Uterus (tissue), 2 donors: ENCODE measurements at regions not wholly inside any gene's neighbourhood (a gene's known extent, or its start where the extent isn't known, plus 50 kb on each side); places are given as distances from the start of the nearest gene placed in this dataset.

Experiments used
- CTCF ChIP-seq, 4 experiments: fragments of 200-600 bp in 2 of 4; fragments of 450-650 bp in 2 of 4; sonication (generic) in 2 of 4; IDR thresholded peaks; one replicate each; pipeline ENCODE4 v1.5.1; 2016 to 2019; ENCODE audit warnings: antibody characterized with exemption in 4 of 4, mild to moderate bottlenecking in 2 of 4, moderate library complexity in 1 of 4
- POLR2A ChIP-seq, 2 donors: fragments of 450-650 bp; IDR thresholded peaks; one replicate each; pipeline ENCODE4 v1.6.1; 2016; ENCODE audit warnings: antibody characterized with exemption in 2 of 2, mild to moderate bottlenecking in 1 of 2, moderate library complexity in 1 of 2

GRCh38 chr12:125240717-125241116 is 175.5 kb downstream of the AACS start:
- TF ChIP-seq CTCF (IDR thresholded peaks at IDR 0.05) (no peak), POLR2A (IDR thresholded peaks at IDR 0.05) (no peak)
